H1 (cell line): ENCODE measurements at regions not wholly inside any gene's neighbourhood (a gene's known extent, or its start where the extent isn't known, plus 50 kb on each side); places are given as distances from the start of the nearest gene placed in this dataset.

ENCODE experiments used
- CTCF ChIA-PET: fragments of 300-600 bp; sonication (Branson Sonifier 250); formaldehyde crosslinking; loops from one replicate; lab custom pipeline; 2021; ENCODE audit not compliant: partially characterized antibody; lab: Charles Lee
- POLR2A ChIA-PET: fragments of 300-600 bp; sonication (Branson Sonifier 250); formaldehyde crosslinking; loops from one replicate; lab custom pipeline; 2021; ENCODE audit warnings: inconsistent platforms; ENCODE audit not compliant: partially characterized antibody; lab: Charles Lee
- DNase-seq, 2 experiments: peaks; one replicate each; pipeline versions ENCODE4 v3.0.0 to v3.0.0-alpha.2; 2010 to 2022; ENCODE audit warnings: low spot score in 2 of 2, low read depth in 1 of 2, mixed read lengths in 1 of 2
- FAIRE-seq: peaks from 2 replicates; lab custom pipeline; 2011; peaks lifted over from hg19 to GRCh38; lab: Jason Lieb, UNC
- H2AFZ ChIP-seq: 2 replicates; pipeline ENCODE4 v1.8.1; 2012; ENCODE audit warnings: low read length, inconsistent platforms
- H2AK5ac ChIP-seq: 2 replicates; pipeline ENCODE4 v1.6.1; 2013; ENCODE audit warnings: low read depth, low read length
- H2BK120ac ChIP-seq: replicated peaks from 2 replicates; pipeline ENCODE3; 2013; ENCODE audit warnings: low read depth, low read length, inconsistent platforms
- H2BK12ac ChIP-seq: 2 replicates; pipeline ENCODE4 v1.6.1; 2013; ENCODE audit warnings: low read depth, low read length
- H2BK15ac ChIP-seq: 2 replicates; pipeline ENCODE4 v1.6.1; 2013; ENCODE audit warnings: low read length
- H2BK20ac ChIP-seq: 2 replicates; pipeline ENCODE4 v1.6.1; 2013; ENCODE audit warnings: low read length
- H2BK5ac ChIP-seq: 2 replicates; pipeline ENCODE4 v1.6.1; 2013; ENCODE audit warnings: low read depth, low read length
- H3K14ac ChIP-seq: 2 replicates; pipeline ENCODE4 v1.6.1; 2013; ENCODE audit warnings: inconsistent platforms; ENCODE audit not compliant: insufficient read length
- H3K18ac ChIP-seq: 2 replicates; pipeline ENCODE4 v1.6.1; 2013; ENCODE audit warnings: low read length; ENCODE audit errors: extremely low read depth
- H3K23ac ChIP-seq: 2 replicates; pipeline ENCODE4 v1.6.1; 2013; ENCODE audit warnings: inconsistent platforms; ENCODE audit not compliant: insufficient read length
- H3K23me2 ChIP-seq: 2 replicates; pipeline ENCODE4 v1.6.1; 2013; ENCODE audit warnings: low read depth, low read length
- H3K27ac ChIP-seq: 2 replicates; pipeline ENCODE4 v1.6.1; 2011; ENCODE audit warnings: low read depth, low read length, inconsistent platforms
- H3K27me3 ChIP-seq, 4 experiments: replicated peaks in 1 of 4; 1 replicate in 1 of 4; 2 replicates in 3 of 4; pipeline versions ENCODE4 v1.6.1 to v1.8.1; 2011 to 2013; ENCODE audit warnings: low read length in 3 of 4, mild to moderate bottlenecking in 3 of 4, inconsistent platforms in 2 of 4, mixed read lengths in 2 of 4, moderate library complexity in 1 of 4; ENCODE audit not compliant: control insufficient read depth in 3 of 4, insufficient read depth in 3 of 4; ENCODE audit errors: extremely low read depth in 1 of 4
- H3K36me3 ChIP-seq, 4 experiments: 2 replicates each; pipeline versions ENCODE4 v1.6.1 to v1.8.1; 2011 to 2013; ENCODE audit warnings: mild to moderate bottlenecking in 4 of 4, low read length in 3 of 4, moderate library complexity in 2 of 4, control low read depth in 1 of 4, inconsistent platforms in 1 of 4; ENCODE audit not compliant: insufficient read depth in 4 of 4, control insufficient read depth in 2 of 4
- H3K4ac ChIP-seq: replicated peaks from 2 replicates; pipeline ENCODE3; 2013; ENCODE audit warnings: low read length, low read depth, mixed read lengths, inconsistent platforms; ENCODE audit not compliant: insufficient read length
- H3K4me1 ChIP-seq, 4 experiments: replicated peaks in 1 of 4; 1 replicate in 1 of 4; 2 replicates in 3 of 4; pipeline versions ENCODE4 v1.6.1 to v1.8.1; 2011 to 2013; ENCODE audit warnings: low read length in 3 of 4, inconsistent platforms in 2 of 4, mixed read lengths in 1 of 4; ENCODE audit not compliant: insufficient read depth in 4 of 4, control insufficient read depth in 3 of 4
- H3K4me2 ChIP-seq, 2 experiments: 2 replicates each; pipeline versions ENCODE4 v1.6.1 to v1.8.1; 2011 to 2013; ENCODE audit warnings: low read depth in 2 of 2, low read length in 2 of 2, control low read depth in 1 of 2, inconsistent platforms in 1 of 2, mild to moderate bottlenecking in 1 of 2; ENCODE audit not compliant: insufficient read depth in 1 of 2
- H3K4me3 ChIP-seq, 4 experiments: fragments of 200-600, 300-600 bp in 1 of 4; sonication (generic), shearing (Covaris generic), sonication (Bioruptor Twin) in 1 of 4; 2 replicates each; pipeline versions ENCODE4 v1.5.1 to v1.8.1; 2011 to 2016; ENCODE audit warnings: low read length in 4 of 4, low read depth in 3 of 4, control low read depth in 2 of 4, inconsistent platforms in 2 of 4, mild to moderate bottlenecking in 2 of 4, mixed read lengths in 1 of 4, moderate library complexity in 1 of 4; ENCODE audit not compliant: insufficient read depth in 2 of 4; ENCODE audit errors: extremely low read depth in 1 of 4
- H3K56ac ChIP-seq: replicated peaks from 2 replicates; pipeline ENCODE3; 2013; ENCODE audit warnings: low read depth, mild to moderate bottlenecking, mixed read lengths, low read length, inconsistent platforms; ENCODE audit not compliant: insufficient read length
- H3K79me1 ChIP-seq: 2 replicates; pipeline ENCODE4 v1.6.1; 2013; ENCODE audit warnings: low read depth, low read length, control low read depth
- H3K79me2 ChIP-seq, 2 experiments: 2 replicates each; pipeline versions ENCODE4 v1.6.1 to v1.8.1; 2012 to 2013; ENCODE audit warnings: low read length in 2 of 2, mild to moderate bottlenecking in 2 of 2, inconsistent platforms in 1 of 2; ENCODE audit not compliant: insufficient read depth in 2 of 2, control insufficient read depth in 1 of 2
- H3K9ac ChIP-seq, 4 experiments: replicated peaks in 1 of 4; 1 replicate in 1 of 4; 2 replicates in 3 of 4; pipeline versions ENCODE4 v1.6.1 to v1.8.1; 2011 to 2013; ENCODE audit warnings: low read depth in 3 of 4, low read length in 3 of 4, control low read depth in 2 of 4, mild to moderate bottlenecking in 2 of 4, moderate library complexity in 2 of 4, inconsistent platforms in 1 of 4; ENCODE audit errors: extremely low read depth in 1 of 4
- H3K9me3 ChIP-seq, 2 experiments: 2 replicates each; pipeline versions ENCODE4 v1.6.1 to v1.8.1; 2012 to 2013; ENCODE audit warnings: mild to moderate bottlenecking in 2 of 2, moderate library complexity in 2 of 2, control low read depth in 1 of 2, inconsistent platforms in 1 of 2, low read depth in 1 of 2, low read length in 1 of 2, mixed read lengths in 1 of 2; ENCODE audit not compliant: insufficient read depth in 2 of 2
- H4K20me1 ChIP-seq, 2 experiments: replicated peaks in 1 of 2; 2 replicates each; pipeline versions ENCODE3 to v1.8.1; 2011 to 2013; ENCODE audit warnings: inconsistent platforms in 2 of 2, low read length in 2 of 2, mild to moderate bottlenecking in 1 of 2; ENCODE audit not compliant: insufficient read depth in 2 of 2, control insufficient read depth in 1 of 2
- H4K5ac ChIP-seq: 2 replicates; pipeline ENCODE4 v1.6.1; 2013; ENCODE audit warnings: low read length, low read depth, mixed read lengths, inconsistent platforms; ENCODE audit not compliant: insufficient read length
- H4K8ac ChIP-seq: 2 replicates; pipeline ENCODE4 v1.8.0; 2013; ENCODE audit warnings: mild to moderate bottlenecking, moderate library complexity, low read length, inconsistent platforms; ENCODE audit not compliant: insufficient read depth; ENCODE audit errors: extremely low read depth
- H4K91ac ChIP-seq: replicated peaks from 2 replicates; pipeline ENCODE3; 2013; ENCODE audit warnings: low read length, mixed read lengths, inconsistent platforms; ENCODE audit not compliant: insufficient read length
- ASH2L ChIP-seq: fragments of 200-600, 300-600 bp; sonication (generic); IDR thresholded peaks from one replicate; pipeline ENCODE4 v1.7.1; 2017; ENCODE audit warnings: low read length
- BACH1 ChIP-seq: IDR thresholded peaks from 2 replicates; pipeline ENCODE4 v1.6.1; 2012; ENCODE audit warnings: low read length, improper control_type of control experiment
- BCL11A ChIP-seq, 2 experiments: IDR thresholded peaks; one replicate each; pipeline ENCODE4 v1.6.1; 2011; ENCODE audit warnings: low read depth in 2 of 2, low read length in 2 of 2, mild to moderate bottlenecking in 2 of 2
- CEBPB ChIP-seq: IDR thresholded peaks from 2 replicates; pipeline ENCODE4 v1.6.1; 2012; ENCODE audit warnings: low read depth, low read length
- CREB1 ChIP-seq: IDR thresholded peaks from 2 replicates; pipeline ENCODE4 v1.6.1; 2012; ENCODE audit warnings: inconsistent platforms
- HDAC6 ChIP-seq: IDR thresholded peaks from one replicate; pipeline ENCODE4 v1.7.1; 2012; ENCODE audit warnings: low read depth, mild to moderate bottlenecking, inconsistent platforms, low read length, moderate library complexity
- NANOG ChIP-seq: IDR thresholded peaks from 2 replicates; pipeline ENCODE4 v1.6.1; 2011; ENCODE audit warnings: low read length, low read depth, mild to moderate bottlenecking, inconsistent platforms; ENCODE audit not compliant: insufficient read depth, poor library complexity, severe bottlenecking
- SAP30 ChIP-seq: fragments of 300-600 bp; sonication (generic); IDR thresholded peaks from 2 replicates; pipeline ENCODE4 v1.7.1; 2012; ENCODE audit warnings: low read length, moderate library complexity, mild to moderate bottlenecking, inconsistent platforms; ENCODE audit not compliant: insufficient read depth, insufficient replicate concordance
- SIRT6 ChIP-seq: IDR thresholded peaks from one replicate; pipeline ENCODE4 v1.7.1; 2012; ENCODE audit warnings: low read length, inconsistent platforms
- SP2 ChIP-seq: IDR thresholded peaks from 2 replicates; pipeline ENCODE4 v1.6.1; 2012; ENCODE audit warnings: mild to moderate bottlenecking, low read length, inconsistent platforms
- SP4 ChIP-seq: IDR thresholded peaks from 2 replicates; pipeline ENCODE4 v1.6.1; 2012; ENCODE audit warnings: low read length, inconsistent platforms
- TAF1 ChIP-seq: IDR thresholded peaks from 2 replicates; pipeline ENCODE4 v1.6.1; 2011; ENCODE audit warnings: mild to moderate bottlenecking, low read depth, low read length
- WGBS, 2 experiments: shearing (Covaris generic) in 1 of 2; methylation state at CpG; one replicate each; pipeline versions ENCODE4 v1.1.6 to v1.1.7; 2013 to 2015; ENCODE audit warnings: low lambda C conversion rate in 2 of 2, mixed read lengths in 2 of 2, inconsistent platforms in 1 of 2, low coverage in 1 of 2, missing lambda C conversion rate in 1 of 2; ENCODE audit not compliant: insufficient replicate concordance in 2 of 2, insufficient coverage in 1 of 2, insufficient read length in 1 of 2; ENCODE audit errors: extremely low coverage in 1 of 2, missing lambda C conversion rate in 1 of 2; 5-methylcytosine and 5-hydroxymethylcytosine counted together

DNA sequence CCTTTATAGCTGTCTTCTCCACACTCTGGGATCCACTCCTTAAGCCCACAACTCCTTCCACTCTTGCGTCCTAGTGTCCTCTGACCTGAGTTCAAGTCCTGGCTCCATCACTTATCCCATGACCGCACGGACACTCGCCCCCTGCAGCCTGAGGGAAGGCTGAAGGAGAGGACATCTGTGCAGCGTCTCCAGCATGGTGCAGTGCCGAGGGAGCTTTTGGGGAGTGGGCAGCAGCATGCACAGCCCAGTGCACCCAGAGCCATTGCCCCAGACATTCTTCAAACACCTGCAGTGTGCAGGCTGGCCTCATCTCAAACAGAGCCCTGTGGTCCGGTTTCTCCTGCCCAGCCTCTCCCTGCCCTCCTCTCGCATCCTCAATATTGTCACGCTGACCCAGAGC is 317.1 kb upstream of the ZMIZ1 start:
- H3K18ac ChIP-seq = no peak overlapping the region
- no peaks in the 10 kb centered on the region for H3K23me2 ChIP-seq
- TF ChIP-seq SIRT6 (no peak), SP4 (no peak), SAP30 (no peak), CEBPB (no peak), BCL11A (IDR thresholded peaks at IDR 0.05; ENCODE audit: low read depth in 2 of 2, low read length in 2 of 2) (no peak), SP2 (no peak), CREB1 (no peak), ASH2L (no peak), HDAC6 (no peak), TAF1 (no peak), BACH1 (no peak), NANOG (no peak)
- no peak overlapping the region for H2AFZ ChIP-seq
- H4K8ac ChIP-seq = no peak overlapping the region
- H4K5ac ChIP-seq = no peak overlapping the region
- 96% methylated on average over 9 of the region's 9 CpGs; no CpG with 5 or more reads in 1 of the 2 experiments for WGBS, 2 experiments
- no peak overlapping the region for H3K23ac ChIP-seq
- no peak overlapping the region for H3K14ac ChIP-seq
- no peak overlapping the region for H3K4me2 ChIP-seq
- no peak for DNase-seq
- H3K4me1 ChIP-seq = peaks cover 0 to 7% (median 6%) of the 10 kb centered on the region in 4 experiments; a peak in 3 of 7 replicates
- no peak overlapping the region for H4K91ac ChIP-seq
- H2BK12ac ChIP-seq = no peak overlapping the region
- no peak overlapping the region for H2AK5ac ChIP-seq
- H2BK5ac ChIP-seq = no peak overlapping the region
- H3K9ac ChIP-seq = no peak overlapping the region
- no peaks in the 10 kb centered on the region for H3K36me3 ChIP-seq
- H3K4me3 ChIP-seq = no peak overlapping the region
- H4K20me1 ChIP-seq = no peaks in the 10 kb centered on the region
- H3K79me2 ChIP-seq = no peaks in the 10 kb centered on the region
- H3K4ac ChIP-seq = no peak overlapping the region
- H2BK120ac ChIP-seq = no peak overlapping the region
- FAIRE-seq = no peak
- CTCF ChIA-PET = interaction anchor here (1.6 kb wide), 1 partner anchor 26 kb away, joined by 3 read pairs; no protein-coding TSS in a partner anchor
- POLR2A ChIA-PET = no interaction called here
- H2BK15ac ChIP-seq = no peak overlapping the region
- no peak overlapping the region for H3K27ac ChIP-seq
- no peaks in the 10 kb centered on the region for H3K79me1 ChIP-seq
- no peaks in the 10 kb centered on the region; a peak in 1 of 7 replicates for H3K27me3 ChIP-seq
- H3K9me3 ChIP-seq = no peaks in the 10 kb centered on the region
- H2BK20ac ChIP-seq = no peak overlapping the region
- H3K56ac ChIP-seq = no peak overlapping the region
